MCF 10A (cell line): ENCODE measurements at regions not wholly inside any gene's neighbourhood (a gene's known extent, or its start where the extent isn't known, plus 50 kb on each side); places are given as distances from the start of the nearest gene placed in this dataset.

Experiments
- BruUV-seq: library from RNA; stranded (reverse); fragments of 400-500 nt; replicated peaks from 2 replicates; lab custom pipeline; 2021; lab: Mats Ljungman, UMichigan
- CTCF ChIA-PET: fragments of 300-600 bp; sonication (Branson Sonifier 250); formaldehyde crosslinking; extraction: SDS; loops from one replicate; lab custom pipeline; 2021; ENCODE audit warnings: antibody characterized with exemption, inconsistent platforms; lab: Yijun Ruan, JAX
- POLR2A ChIA-PET: fragments of 300-600, 350-650 bp; sonication (Branson Sonifier 250); formaldehyde crosslinking; extraction: SDS; loops from one replicate; lab custom pipeline; 2020; ENCODE audit warnings: antibody characterized with exemption, inconsistent platforms; lab: Yijun Ruan, JAX
- DNase-seq: peaks from one replicate; pipeline ENCODE4 v3.0.0-alpha.2; 2018; ENCODE audit not compliant: unreplicated experiment
- H3K27ac Mint-ChIP-seq: one replicate; pipeline ENCODE4 v1.8.0; 2022; ENCODE audit warnings: mild to moderate bottlenecking, low read depth, mixed read lengths; ENCODE audit not compliant: unreplicated experiment
- H3K27me3 Mint-ChIP-seq: one replicate; pipeline ENCODE4 v1.8.0; 2022; ENCODE audit warnings: mixed read lengths; ENCODE audit not compliant: insufficient read depth, unreplicated experiment
- H3K36me3 Mint-ChIP-seq: one replicate; pipeline ENCODE4 v1.8.0; 2022; ENCODE audit warnings: mild to moderate bottlenecking, moderate library complexity, mixed read lengths; ENCODE audit not compliant: insufficient read depth, unreplicated experiment
- H3K4me1 Mint-ChIP-seq: one replicate; pipeline ENCODE4 v1.8.0; 2022; ENCODE audit warnings: mixed read lengths; ENCODE audit not compliant: insufficient read depth, unreplicated experiment
- H3K4me3 Mint-ChIP-seq: one replicate; pipeline ENCODE4 v1.8.0; 2022; ENCODE audit warnings: mild to moderate bottlenecking, moderate library complexity, mixed read lengths; ENCODE audit not compliant: unreplicated experiment
- H3K9me3 Mint-ChIP-seq: one replicate; pipeline ENCODE4 v1.8.0; 2022; ENCODE audit warnings: mixed read lengths; ENCODE audit not compliant: unreplicated experiment
- intact Hi-C: fragments of 100-400 bp; cut with micrococcal nuclease; formaldehyde crosslinking; loops from 2 replicates; pipeline ENCODE4 v1.14.1; 2022
- TF ChIP-seq, protein P1 (sequence below): fragments of 200-600 bp; IDR thresholded peaks from one replicate; pipeline ENCODE4 v1.8.0; 2022; ENCODE audit warnings: antibody characterized with exemption, mild to moderate bottlenecking; ENCODE audit not compliant: unreplicated experiment

DNA sequence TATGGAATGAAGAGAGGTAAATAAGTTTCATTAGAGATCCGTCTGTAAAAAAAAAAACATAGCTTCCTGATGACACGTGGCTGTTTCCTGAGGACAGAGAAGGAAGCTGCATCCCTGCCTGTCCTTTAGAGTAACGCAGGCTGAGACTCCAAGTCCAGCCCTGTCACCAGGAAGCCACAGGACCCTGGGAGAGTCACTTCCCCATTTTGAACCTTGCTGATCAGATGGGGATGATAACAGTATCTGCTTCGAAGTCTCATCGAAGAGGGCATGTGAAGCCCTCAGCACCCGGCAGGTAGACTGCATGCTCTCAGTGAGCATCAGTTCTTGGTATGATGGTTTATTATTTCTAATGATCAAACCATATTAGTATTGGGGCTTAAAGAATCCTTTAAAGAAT, 139.1 kb upstream of the KCNG1 start:
- ChIA-PET POLR2A (interaction anchor here (0.6 kb wide), 1 partner anchor 12 kb away, joined by 3 read pairs; no protein-coding TSS in a partner anchor), CTCF (interaction anchor here (0.6 to 0.7 kb wide), 3 partner anchors 11 to 169 kb away, joined by 3 to 4 read pairs (median 3); no protein-coding TSS in a partner anchor)
- no peak for DNase-seq
- Mint-ChIP-seq H3K36me3 (no peaks in the 10 kb centered on the region), H3K27ac (no peak overlapping the region), H3K27me3 (peaks cover 28% of the 10 kb centered on the region), H3K9me3 (no peaks in the 10 kb centered on the region), H3K4me1 (no peaks in the 10 kb centered on the region), H3K4me3 (no peak overlapping the region)
- intact Hi-C loops, result no loop called here
- BruUV-seq, result no TSS peak
- TF ChIP-seq, protein P1, sequence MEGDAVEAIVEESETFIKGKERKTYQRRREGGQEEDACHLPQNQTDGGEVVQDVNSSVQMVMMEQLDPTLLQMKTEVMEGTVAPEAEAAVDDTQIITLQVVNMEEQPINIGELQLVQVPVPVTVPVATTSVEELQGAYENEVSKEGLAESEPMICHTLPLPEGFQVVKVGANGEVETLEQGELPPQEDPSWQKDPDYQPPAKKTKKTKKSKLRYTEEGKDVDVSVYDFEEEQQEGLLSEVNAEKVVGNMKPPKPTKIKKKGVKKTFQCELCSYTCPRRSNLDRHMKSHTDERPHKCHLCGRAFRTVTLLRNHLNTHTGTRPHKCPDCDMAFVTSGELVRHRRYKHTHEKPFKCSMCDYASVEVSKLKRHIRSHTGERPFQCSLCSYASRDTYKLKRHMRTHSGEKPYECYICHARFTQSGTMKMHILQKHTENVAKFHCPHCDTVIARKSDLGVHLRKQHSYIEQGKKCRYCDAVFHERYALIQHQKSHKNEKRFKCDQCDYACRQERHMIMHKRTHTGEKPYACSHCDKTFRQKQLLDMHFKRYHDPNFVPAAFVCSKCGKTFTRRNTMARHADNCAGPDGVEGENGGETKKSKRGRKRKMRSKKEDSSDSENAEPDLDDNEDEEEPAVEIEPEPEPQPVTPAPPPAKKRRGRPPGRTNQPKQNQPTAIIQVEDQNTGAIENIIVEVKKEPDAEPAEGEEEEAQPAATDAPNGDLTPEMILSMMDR, result no peak

- Mint-ChIP-seq H3K27ac (no peak overlapping the region), H3K4me1 (peaks cover 12% of the 10 kb centered on the region), H3K4me3 (no peak overlapping the region), H3K27me3 (peaks cover 36% of the 10 kb centered on the region), H3K36me3 (no peaks in the 10 kb centered on the region), H3K9me3 (no peaks in the 10 kb centered on the region)
- no peak for DNase-seq
- intact Hi-C loops, result no loop called here
- CTCF ChIA-PET, result no interaction called here
- TF ChIP-seq, protein P1, result no peak
- BruUV-seq, result no TSS peak
- POLR2A ChIA-PET, result no interaction called here
Observed at GRCh38 chr20:51160821-51161220, 137.9 kb upstream of the KCNG1 start.

- Mint-ChIP-seq H3K27ac (no peak overlapping the region), H3K9me3 (no peaks in the 10 kb centered on the region), H3K4me3 (no peak overlapping the region), H3K27me3 (peaks cover 45% of the 10 kb centered on the region), H3K36me3 (no peaks in the 10 kb centered on the region), H3K4me1 (peaks cover 16% of the 10 kb centered on the region)
- ChIA-PET POLR2A (interaction anchor here (0.8 kb wide), 1 partner anchor 11 kb away, joined by 3 read pairs; no protein-coding TSS in a partner anchor), CTCF (no interaction called here)
- TF ChIP-seq, protein P1, result no peak
- no peak for DNase-seq
- intact Hi-C loops, result no loop called here
- no TSS peak for BruUV-seq
Observed at GRCh38 chr20:51159981-51160380, 137.1 kb upstream of the KCNG1 start.

- H3K36me3 Mint-ChIP-seq, result no peaks in the 10 kb centered on the region
- no peak for DNase-seq
- POLR2A ChIA-PET, result interaction anchor here (0.6 to 1.0 kb wide), 3 partner anchors 10 to 281 kb away, joined by 3 read pairs; no protein-coding TSS in a partner anchor
- no peak overlapping the region for H3K27ac Mint-ChIP-seq
- no peaks in the 10 kb centered on the region for H3K9me3 Mint-ChIP-seq
- TF ChIP-seq, protein P1, result no peak
- peaks cover 50% of the 10 kb centered on the region for H3K27me3 Mint-ChIP-seq
- BruUV-seq, result no TSS peak
- no peak overlapping the region for H3K4me3 Mint-ChIP-seq
- intact Hi-C loops, result no loop called here
- CTCF ChIA-PET, result no interaction called here
- peaks cover 16% of the 10 kb centered on the region for H3K4me1 Mint-ChIP-seq
Observed at GRCh38 chr20:51159303-51159702, 136.4 kb upstream of the KCNG1 start.
